Body of pancreas (tissue), 4 donors: ENCODE measurements at regions not wholly inside any gene's neighbourhood (a gene's known extent, or its start where the extent isn't known, plus 50 kb on each side); places are given as distances from the start of the nearest gene placed in this dataset.

Experiments used
- POLR2A ChIP-seq, 3 donors: fragments of 450-650 bp; IDR thresholded peaks; one replicate each; pipeline ENCODE4 v1.6.1; 2016; ENCODE audit warnings: antibody characterized with exemption in 3 of 3, mild to moderate bottlenecking in 2 of 3
- TF ChIP-seq, protein P1 (sequence below), 7 experiments: fragments of 450-650 bp in 4 of 7; fragments of 200-600 bp in 3 of 7; sonication (generic) in 3 of 7; IDR thresholded peaks; one replicate each; pipeline ENCODE4 v1.5.1; 2016 to 2019; ENCODE audit warnings: antibody characterized with exemption in 7 of 7

DNA sequence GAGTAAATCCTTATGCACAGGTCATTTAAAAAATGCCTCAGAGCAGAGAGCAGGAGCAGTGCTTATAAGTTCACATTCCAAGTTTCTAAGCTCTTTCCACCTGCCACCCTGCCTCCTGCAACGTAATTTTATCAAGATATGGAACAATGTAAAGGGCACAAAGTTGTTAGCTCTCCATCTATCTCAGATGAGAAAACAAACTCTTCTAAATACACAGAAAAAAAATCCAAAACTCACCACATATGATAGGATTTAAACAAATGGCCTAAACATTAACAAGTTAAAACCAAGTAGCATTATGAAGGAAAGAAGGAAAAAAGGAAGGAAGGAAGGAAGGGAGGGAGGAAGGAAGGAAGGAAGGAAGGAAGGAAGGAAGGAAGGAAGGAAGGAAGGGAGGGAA is 1132.8 kb downstream of the GRM8 start:
- TF ChIP-seq, protein P1, sequence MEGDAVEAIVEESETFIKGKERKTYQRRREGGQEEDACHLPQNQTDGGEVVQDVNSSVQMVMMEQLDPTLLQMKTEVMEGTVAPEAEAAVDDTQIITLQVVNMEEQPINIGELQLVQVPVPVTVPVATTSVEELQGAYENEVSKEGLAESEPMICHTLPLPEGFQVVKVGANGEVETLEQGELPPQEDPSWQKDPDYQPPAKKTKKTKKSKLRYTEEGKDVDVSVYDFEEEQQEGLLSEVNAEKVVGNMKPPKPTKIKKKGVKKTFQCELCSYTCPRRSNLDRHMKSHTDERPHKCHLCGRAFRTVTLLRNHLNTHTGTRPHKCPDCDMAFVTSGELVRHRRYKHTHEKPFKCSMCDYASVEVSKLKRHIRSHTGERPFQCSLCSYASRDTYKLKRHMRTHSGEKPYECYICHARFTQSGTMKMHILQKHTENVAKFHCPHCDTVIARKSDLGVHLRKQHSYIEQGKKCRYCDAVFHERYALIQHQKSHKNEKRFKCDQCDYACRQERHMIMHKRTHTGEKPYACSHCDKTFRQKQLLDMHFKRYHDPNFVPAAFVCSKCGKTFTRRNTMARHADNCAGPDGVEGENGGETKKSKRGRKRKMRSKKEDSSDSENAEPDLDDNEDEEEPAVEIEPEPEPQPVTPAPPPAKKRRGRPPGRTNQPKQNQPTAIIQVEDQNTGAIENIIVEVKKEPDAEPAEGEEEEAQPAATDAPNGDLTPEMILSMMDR (IDR thresholded peaks at IDR 0.05) = no peak
- TF ChIP-seq POLR2A (IDR thresholded peaks at IDR 0.05) = no peak
